IMR-90 (cell line): ENCODE measurements at regions not wholly inside any gene's neighbourhood (a gene's known extent, or its start where the extent isn't known, plus 50 kb on each side); places are given as distances from the start of the nearest gene placed in this dataset.

Source experiments
- ATAC-seq: fragments of 200-7000 bp; cut with Tn5 transposase; 2 replicates; pipeline ENCODE4 v1.9.1; 2020; ENCODE audit warnings: low read depth, mild to moderate bottlenecking, moderate library complexity
- BruUV-seq: library from RNA; stranded (reverse); fragments of 400-500 nt; replicated peaks from 2 replicates; lab custom pipeline; 2021; lab: Mats Ljungman, UMichigan
- CTCF ChIA-PET: fragments of 300-600 bp; formaldehyde crosslinking; extraction: SDS; loops from one replicate; lab custom pipeline; 2021; ENCODE audit warnings: antibody characterized with exemption; lab: Yijun Ruan, JAX
- POLR2A ChIA-PET: fragments of 300-600 bp; sonication (Branson Sonifier 250); formaldehyde crosslinking; loops from one replicate; lab custom pipeline; 2022; ENCODE audit warnings: antibody characterized with exemption; ENCODE audit not compliant: unreplicated experiment; lab: Charles Lee
- DNase-seq: peaks from one replicate; pipeline ENCODE4 v3.0.0; 2013
- H2AFZ ChIP-seq: replicated peaks from 2 replicates; pipeline ENCODE3; 2013; ENCODE audit warnings: low read length, mild to moderate bottlenecking; ENCODE audit not compliant: poor library complexity
- H2AK5ac ChIP-seq: 2 replicates; pipeline ENCODE4 v1.6.1; 2013; ENCODE audit warnings: low read depth, low read length, inconsistent platforms
- H2AK9ac ChIP-seq: replicated peaks from 2 replicates; pipeline ENCODE3; 2013; ENCODE audit warnings: mild to moderate bottlenecking, low read depth, low read length, moderate library complexity; ENCODE audit not compliant: poor library complexity
- H2BK120ac ChIP-seq: 2 replicates; pipeline ENCODE4 v1.6.1; 2013; ENCODE audit warnings: low read depth, low read length, inconsistent platforms
- H2BK15ac ChIP-seq: 3 replicates; pipeline ENCODE4 v1.6.1; 2013; ENCODE audit warnings: low read depth, low read length, inconsistent platforms
- H2BK20ac ChIP-seq: 2 replicates; pipeline ENCODE4 v1.6.1; 2013; ENCODE audit warnings: low read depth, mild to moderate bottlenecking, inconsistent platforms, low read length, moderate library complexity
- H2BK5ac ChIP-seq: 2 replicates; pipeline ENCODE4 v1.6.1; 2013; ENCODE audit warnings: mild to moderate bottlenecking, low read depth, low read length, inconsistent platforms; ENCODE audit not compliant: poor library complexity, severe bottlenecking
- H3K14ac ChIP-seq: replicated peaks from 2 replicates; pipeline ENCODE4 v1.6.1; 2013; ENCODE audit warnings: low read depth, low read length, inconsistent platforms
- H3K18ac ChIP-seq: 2 replicates; pipeline ENCODE4 v1.6.1; 2013; ENCODE audit warnings: low read depth, low read length, control low read depth
- H3K23ac ChIP-seq: 2 replicates; pipeline ENCODE4 v1.6.1; 2013; ENCODE audit warnings: low read depth, low read length, inconsistent platforms
- H3K27ac ChIP-seq: 2 replicates; pipeline ENCODE4 v1.5.1; 2013; ENCODE audit warnings: mild to moderate bottlenecking, control low read depth, low read length; ENCODE audit not compliant: insufficient read depth
- H3K27me3 ChIP-seq: 2 replicates; pipeline ENCODE4 v1.6.1; 2013; ENCODE audit warnings: low read length; ENCODE audit not compliant: control insufficient read depth, insufficient read depth
- H3K36me3 ChIP-seq: 2 replicates; pipeline ENCODE4 v1.6.1; 2013; ENCODE audit warnings: low read length, mixed read lengths; ENCODE audit not compliant: control insufficient read depth, insufficient read depth
- H3K4ac ChIP-seq: 2 replicates; pipeline ENCODE4 v1.6.1; 2013; ENCODE audit warnings: low read depth, low read length, inconsistent platforms
- H3K4me1 ChIP-seq: 2 replicates; pipeline ENCODE4 v1.6.1; 2013; ENCODE audit warnings: low read length, mixed read lengths; ENCODE audit not compliant: control insufficient read depth, insufficient read depth
- H3K4me2 ChIP-seq: 2 replicates; pipeline ENCODE4 v1.6.1; 2013; ENCODE audit warnings: low read depth, mild to moderate bottlenecking, control low read depth, low read length, moderate library complexity
- H3K4me3 ChIP-seq: 2 replicates; pipeline ENCODE4 v1.5.1; 2013; ENCODE audit warnings: low read depth, mild to moderate bottlenecking, control low read depth, low read length, moderate library complexity; ENCODE audit not compliant: insufficient read depth
- H3K56ac ChIP-seq: 2 replicates; pipeline ENCODE4 v1.6.1; 2013; ENCODE audit warnings: low read length, inconsistent platforms; ENCODE audit not compliant: insufficient read depth; ENCODE audit errors: extremely low read depth
- H3K79me1 ChIP-seq, 2 experiments: 2 replicates each; pipeline ENCODE4 v1.6.1; 2013; ENCODE audit warnings: low read length in 2 of 2, inconsistent platforms in 1 of 2, low read depth in 1 of 2
- H3K9ac ChIP-seq: 2 replicates; pipeline ENCODE4 v1.6.1; 2013; ENCODE audit warnings: low read depth, low read length, control low read depth
- H3K9me1 ChIP-seq: 2 replicates; pipeline ENCODE4 v1.6.1; 2013; ENCODE audit warnings: low read length, inconsistent platforms; ENCODE audit not compliant: insufficient read depth
- H3K9me3 ChIP-seq: 2 replicates; pipeline ENCODE4 v1.6.1; 2013; ENCODE audit warnings: low read length; ENCODE audit not compliant: control insufficient read depth, insufficient read depth
- H4K20me1 ChIP-seq: 2 replicates; pipeline ENCODE4 v1.6.1; 2013; ENCODE audit warnings: low read length, inconsistent platforms; ENCODE audit not compliant: insufficient read depth
- H4K5ac ChIP-seq: 2 replicates; pipeline ENCODE4 v1.6.1; 2013; ENCODE audit warnings: mild to moderate bottlenecking, low read depth, low read length, control low read depth
- H4K8ac ChIP-seq, 2 experiments: 2 replicates each; pipeline ENCODE4 v1.6.1; 2013; ENCODE audit warnings: low read depth in 2 of 2, low read length in 2 of 2, control low read depth in 1 of 2, inconsistent platforms in 1 of 2
- H4K91ac ChIP-seq: 2 replicates; pipeline ENCODE4 v1.6.1; 2013; ENCODE audit warnings: low read depth, low read length, inconsistent platforms; ENCODE audit not compliant: insufficient read depth
- BHLHE40 ChIP-seq: fragments of 150-350 bp; IDR thresholded peaks from 2 replicates; pipeline ENCODE4 v1.6.1; 2016; ENCODE audit warnings: mild to moderate bottlenecking, low read depth, low read length
- CEBPB ChIP-seq: IDR thresholded peaks from 2 replicates; pipeline ENCODE4 v1.6.1; 2012; ENCODE audit warnings: low read depth, low read length, improper control_type of control experiment
- CHD1 ChIP-seq: IDR thresholded peaks from 2 replicates; pipeline ENCODE4 v1.6.1; 2012; ENCODE audit warnings: low read depth, low read length, improper control_type of control experiment
- FOS ChIP-seq: fragments of 150-350 bp; IDR thresholded peaks from 2 replicates; pipeline ENCODE4 v1.6.1; 2016; ENCODE audit warnings: low read depth, low read length
- MAFK ChIP-seq: IDR thresholded peaks from 2 replicates; pipeline ENCODE4 v1.6.1; 2012; ENCODE audit warnings: low read depth, low read length, improper control_type of control experiment
- MAZ ChIP-seq: IDR thresholded peaks from 2 replicates; pipeline ENCODE4 v1.6.1; 2012; ENCODE audit warnings: low read depth, mild to moderate bottlenecking, low read length, improper control_type of control experiment, moderate library complexity, borderline replicate concordance
- MXI1 ChIP-seq: IDR thresholded peaks from 2 replicates; pipeline ENCODE4 v1.6.1; 2012; ENCODE audit warnings: low read depth, mild to moderate bottlenecking, low read length, moderate library complexity, borderline replicate concordance
- NFE2L2 ChIP-seq: fragments of 150-350 bp; IDR thresholded peaks from 2 replicates; pipeline ENCODE4 v1.6.1; 2016; ENCODE audit warnings: low read depth, mild to moderate bottlenecking, low read length
- POLR2A ChIP-seq: IDR thresholded peaks from 2 replicates; pipeline ENCODE4 v1.6.1; 2012; ENCODE audit warnings: mild to moderate bottlenecking, low read depth, low read length
- RAD21 ChIP-seq: IDR thresholded peaks from 2 replicates; pipeline ENCODE4 v1.6.1; 2012; ENCODE audit warnings: low read length, improper control_type of control experiment
- RCOR1 ChIP-seq: IDR thresholded peaks from 2 replicates; pipeline ENCODE4 v1.6.1; 2012; ENCODE audit warnings: mild to moderate bottlenecking, low read length, improper control_type of control experiment; ENCODE audit not compliant: insufficient replicate concordance
- RFX5 ChIP-seq: IDR thresholded peaks from 2 replicates; pipeline ENCODE4 v1.8.0; 2012; ENCODE audit warnings: low read depth, mild to moderate bottlenecking, low read length, moderate library complexity
- SMC3 ChIP-seq: fragments of 150-350 bp; IDR thresholded peaks from 2 replicates; pipeline ENCODE4 v1.6.1; 2016; ENCODE audit warnings: low read depth, mild to moderate bottlenecking, antibody characterized with exemption, low read length, moderate library complexity
- WGBS, 2 experiments: methylation state at CpG; one replicate each; pipeline versions ENCODE4 v1.1.5 to v1.1.7; 2013; ENCODE audit warnings: missing lambda C conversion rate in 2 of 2; ENCODE audit not compliant: insufficient read length in 1 of 2; ENCODE audit errors: extremely low coverage in 2 of 2; 5-methylcytosine and 5-hydroxymethylcytosine counted together
- dilution Hi-C: fragments of 300-500 bp; cut with HindIII; formaldehyde crosslinking; loops from one replicate; pipeline ENCODE4 v1.14.3; 2018; ENCODE audit warnings: low sequenced_read_pairs; ENCODE audit not compliant: unreplicated experiment
- in situ Hi-C: fragments of 300-500 bp; cut with MboI; formaldehyde crosslinking; loops from 3 replicates; pipeline ENCODE4 v1.14.3; 2019; ENCODE audit warnings: low sequenced_read_pairs, inconsistent platforms, mixed read lengths
- intact Hi-C: fragments of 100-400 bp; cut with micrococcal nuclease; formaldehyde crosslinking; loops from 2 replicates; pipeline ENCODE4 v1.10.0; 2022
- TF ChIP-seq, protein P1 (sequence below): conservative IDR thresholded peaks from 2 replicates; pipeline ENCODE4 v1.5.1; 2012; ENCODE audit warnings: mild to moderate bottlenecking, low read depth, low read length, improper control_type of control experiment
- TF ChIP-seq, protein P2 (sequence below): fragments of 150-350 bp; IDR thresholded peaks from 2 replicates; pipeline ENCODE4 v1.6.1; 2016; ENCODE audit warnings: low read depth, mild to moderate bottlenecking, low read length, moderate library complexity, borderline replicate concordance
- TF ChIP-seq, protein P3 (sequence below): fragments of 150-350 bp; IDR thresholded peaks from 2 replicates; pipeline ENCODE4 v1.6.1; 2017; ENCODE audit warnings: mild to moderate bottlenecking, antibody characterized with exemption, low read length, low read depth

DNA sequence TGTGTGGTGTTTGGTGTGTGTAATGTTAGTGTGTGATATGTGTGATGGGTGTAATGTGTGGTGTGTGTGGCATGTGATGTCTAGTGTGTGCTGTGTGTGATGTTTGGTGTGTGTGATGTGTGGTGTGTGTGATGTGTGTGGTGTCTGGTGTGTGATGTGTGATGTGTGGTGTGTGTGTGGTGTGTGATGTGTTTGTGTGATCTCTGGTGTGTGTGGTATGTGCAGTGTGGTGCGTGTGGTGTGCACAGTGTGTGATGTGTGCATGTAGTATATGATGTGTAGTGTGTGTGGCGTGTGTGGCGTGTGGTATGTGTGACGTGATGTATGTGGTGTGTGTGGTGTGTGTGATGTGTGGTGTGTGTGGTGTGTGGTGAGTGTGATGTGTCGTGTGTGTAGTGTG lies 150.3 kb downstream of the TMEM18 start:
- POLR2A ChIA-PET, result no interaction called here
- in situ Hi-C loops, result no loop called here

More for the DNA sequence above, 150.3 kb downstream of the TMEM18 start:
- Histone ChIP-seq H3K9ac (no peak overlapping the region), H2BK15ac (no peak overlapping the region), H3K9me3 (peaks cover 44% of the 10 kb centered on the region), H2BK5ac (peak overlapping the region; percentile 76), H3K23ac (no peak overlapping the region), H2AFZ (no peak overlapping the region), H2AK5ac (no peak overlapping the region), H2BK120ac (no peak overlapping the region), H4K91ac (no peak overlapping the region), H3K27ac (no peak overlapping the region), H2AK9ac (no peak overlapping the region), H3K4me3 (no peak overlapping the region), H3K4me2 (no peak overlapping the region), H3K4ac (no peak overlapping the region), H3K79me1 (no peaks in the 10 kb centered on the region), H3K27me3 (no peaks in the 10 kb centered on the region), H3K36me3 (no peaks in the 10 kb centered on the region), H3K56ac (no peak overlapping the region), H3K4me1 (no peaks in the 10 kb centered on the region), H3K18ac (no peak overlapping the region), H3K14ac (no peak overlapping the region), H4K8ac (no peak overlapping the region), H4K20me1 (no peaks in the 10 kb centered on the region), H3K9me1 (no peaks in the 10 kb centered on the region), H4K5ac (no peak overlapping the region), H2BK20ac (no peak overlapping the region)
- TF ChIP-seq RAD21 (no peak), POLR2A (no peak), RCOR1 (no peak), MAZ (no peak), CHD1 (no peak), MAFK (no peak), NFE2L2 (no peak), CEBPB (no peak), BHLHE40 (no peak), FOS (no peak), SMC3 (no peak), RFX5 (no peak), MXI1 (no peak)
- TF ChIP-seq, protein P1, sequence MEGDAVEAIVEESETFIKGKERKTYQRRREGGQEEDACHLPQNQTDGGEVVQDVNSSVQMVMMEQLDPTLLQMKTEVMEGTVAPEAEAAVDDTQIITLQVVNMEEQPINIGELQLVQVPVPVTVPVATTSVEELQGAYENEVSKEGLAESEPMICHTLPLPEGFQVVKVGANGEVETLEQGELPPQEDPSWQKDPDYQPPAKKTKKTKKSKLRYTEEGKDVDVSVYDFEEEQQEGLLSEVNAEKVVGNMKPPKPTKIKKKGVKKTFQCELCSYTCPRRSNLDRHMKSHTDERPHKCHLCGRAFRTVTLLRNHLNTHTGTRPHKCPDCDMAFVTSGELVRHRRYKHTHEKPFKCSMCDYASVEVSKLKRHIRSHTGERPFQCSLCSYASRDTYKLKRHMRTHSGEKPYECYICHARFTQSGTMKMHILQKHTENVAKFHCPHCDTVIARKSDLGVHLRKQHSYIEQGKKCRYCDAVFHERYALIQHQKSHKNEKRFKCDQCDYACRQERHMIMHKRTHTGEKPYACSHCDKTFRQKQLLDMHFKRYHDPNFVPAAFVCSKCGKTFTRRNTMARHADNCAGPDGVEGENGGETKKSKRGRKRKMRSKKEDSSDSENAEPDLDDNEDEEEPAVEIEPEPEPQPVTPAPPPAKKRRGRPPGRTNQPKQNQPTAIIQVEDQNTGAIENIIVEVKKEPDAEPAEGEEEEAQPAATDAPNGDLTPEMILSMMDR, result no peak
- TF ChIP-seq, protein P2, sequence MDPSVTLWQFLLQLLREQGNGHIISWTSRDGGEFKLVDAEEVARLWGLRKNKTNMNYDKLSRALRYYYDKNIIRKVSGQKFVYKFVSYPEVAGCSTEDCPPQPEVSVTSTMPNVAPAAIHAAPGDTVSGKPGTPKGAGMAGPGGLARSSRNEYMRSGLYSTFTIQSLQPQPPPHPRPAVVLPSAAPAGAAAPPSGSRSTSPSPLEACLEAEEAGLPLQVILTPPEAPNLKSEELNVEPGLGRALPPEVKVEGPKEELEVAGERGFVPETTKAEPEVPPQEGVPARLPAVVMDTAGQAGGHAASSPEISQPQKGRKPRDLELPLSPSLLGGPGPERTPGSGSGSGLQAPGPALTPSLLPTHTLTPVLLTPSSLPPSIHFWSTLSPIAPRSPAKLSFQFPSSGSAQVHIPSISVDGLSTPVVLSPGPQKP, result no peak
- TF ChIP-seq, protein P3, sequence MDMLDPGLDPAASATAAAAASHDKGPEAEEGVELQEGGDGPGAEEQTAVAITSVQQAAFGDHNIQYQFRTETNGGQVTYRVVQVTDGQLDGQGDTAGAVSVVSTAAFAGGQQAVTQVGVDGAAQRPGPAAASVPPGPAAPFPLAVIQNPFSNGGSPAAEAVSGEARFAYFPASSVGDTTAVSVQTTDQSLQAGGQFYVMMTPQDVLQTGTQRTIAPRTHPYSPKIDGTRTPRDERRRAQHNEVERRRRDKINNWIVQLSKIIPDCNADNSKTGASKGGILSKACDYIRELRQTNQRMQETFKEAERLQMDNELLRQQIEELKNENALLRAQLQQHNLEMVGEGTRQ, result no peak
- WGBS, 2 experiments, result 61% methylated on average over 4 of the region's 5 CpGs; no CpG with 5 or more reads in 1 of the 2 experiments
- dilution Hi-C loops, result no loop called here
- ATAC-seq (no peak), DNase-seq (no peak)
- CTCF ChIA-PET, result no interaction called here
- intact Hi-C loops, result no loop called here
- no TSS peak for BruUV-seq
